SK-N-SH (cell line): ENCODE measurements at regions not wholly inside any gene's neighbourhood (a gene's known extent, or its start where the extent isn't known, plus 50 kb on each side); places are given as distances from the start of the nearest gene placed in this dataset.
A peak's percentile ranks its signal among the peaks of the same experiment; 100 is the strongest.

ENCODE experiments used
- CTCF ChIA-PET: fragments of 300-600, 350-600 bp; formaldehyde crosslinking; extraction: SDS; loops from one replicate; lab custom pipeline; 2021; lab: Yijun Ruan, JAX
- POLR2A ChIA-PET: fragments of 350-600 bp; sonication (Branson Sonifier 250); formaldehyde crosslinking; extraction: SDS; loops from one replicate; lab custom pipeline; 2020; ENCODE audit warnings: antibody characterized with exemption, inconsistent platforms; lab: Yijun Ruan, JAX
- DNase-seq: peaks from one replicate; pipeline ENCODE4 v3.0.0; 2012
- H2AFZ ChIP-seq: fragments of 200-600 bp; sonication (generic); 2 replicates; pipeline ENCODE4 v1.8.1; 2016; ENCODE audit warnings: antibody characterized with exemption, mild to moderate bottlenecking, low read depth
- H3F3A ChIP-seq: fragments of 200-600 bp; sonication (generic); replicated peaks from 2 replicates; pipeline ENCODE3; 2016; ENCODE audit warnings: antibody characterized with exemption, mild to moderate bottlenecking; ENCODE audit not compliant: insufficient read depth
- H3K27ac ChIP-seq, 2 experiments: fragments of 200-500 bp in 1 of 2; fragments of 200-600 bp in 1 of 2; sonication (Bioruptor generic) in 1 of 2; sonication (generic), shearing (Covaris generic) in 1 of 2; 2 replicates each; pipeline versions ENCODE4 v1.5.1 to v1.6.1; 2014 to 2016; ENCODE audit warnings: low read depth in 2 of 2, inconsistent platforms in 1 of 2, low read length in 1 of 2, mild to moderate bottlenecking in 1 of 2, mixed read lengths in 1 of 2
- H3K27me3 ChIP-seq: fragments of 200-600 bp; sonication (generic), shearing (Covaris generic); 2 replicates; pipeline ENCODE4 v1.6.1; 2016; ENCODE audit warnings: mixed run types; ENCODE audit not compliant: insufficient read depth
- H3K36me3 ChIP-seq, 2 experiments: fragments of 200-500 bp in 1 of 2; fragments of 200-600 bp in 1 of 2; sonication (Bioruptor generic) in 1 of 2; sonication (generic) in 1 of 2; replicated peaks in 1 of 2; 2 replicates each; pipeline versions ENCODE3 to v1.5.1; 2014 to 2016; ENCODE audit warnings: low read length in 1 of 2, mild to moderate bottlenecking in 1 of 2; ENCODE audit not compliant: insufficient read depth in 2 of 2, control insufficient read depth in 1 of 2
- H3K4me1 ChIP-seq, 2 experiments: fragments of 200-500 bp in 1 of 2; fragments of 200-600 bp in 1 of 2; sonication (Bioruptor generic) in 1 of 2; sonication (generic), shearing (Covaris generic) in 1 of 2; 2 replicates each; pipeline versions ENCODE4 v1.5.1 to v1.6.1; 2014 to 2016; ENCODE audit warnings: low read depth in 1 of 2, low read length in 1 of 2, mixed run types in 1 of 2; ENCODE audit not compliant: insufficient read depth in 2 of 2, control insufficient read depth in 1 of 2
- H3K4me2 ChIP-seq: fragments of 200-600 bp; sonication (generic), shearing (Covaris generic); 2 replicates; pipeline ENCODE4 v1.6.1; 2017; ENCODE audit warnings: mixed run types
- H3K4me3 ChIP-seq, 2 experiments: fragments of 200-500 bp in 1 of 2; fragments of 200-600 bp in 1 of 2; sonication (Bioruptor generic) in 1 of 2; sonication (generic), shearing (Covaris generic) in 1 of 2; 2 replicates each; pipeline versions ENCODE4 v1.5.1 to v1.8.1; 2014 to 2016; ENCODE audit warnings: low read depth in 2 of 2, inconsistent platforms in 1 of 2, low read length in 1 of 2, mild to moderate bottlenecking in 1 of 2, mixed read lengths in 1 of 2, moderate library complexity in 1 of 2
- H3K79me2 ChIP-seq: fragments of 200-600 bp; sonication (generic); 2 replicates; pipeline ENCODE4 v1.8.1; 2017; ENCODE audit warnings: mild to moderate bottlenecking; ENCODE audit not compliant: insufficient read depth
- H3K9ac ChIP-seq: fragments of 200-600 bp; sonication (generic); 2 replicates; pipeline ENCODE4 v1.6.1; 2017; ENCODE audit warnings: mixed run types
- H3K9me2 ChIP-seq: fragments of 200-600 bp; sonication (generic); 2 replicates; pipeline ENCODE4 v1.6.1; 2017; ENCODE audit warnings: mixed run types
- H3K9me3 ChIP-seq: fragments of 200-600 bp; sonication (generic); 2 replicates; pipeline ENCODE4 v1.6.1; 2017; ENCODE audit warnings: mixed run types, mild to moderate bottlenecking, moderate library complexity
- H4K20me1 ChIP-seq: fragments of 200-600 bp; sonication (generic); 2 replicates; pipeline ENCODE4 v1.6.1; 2017; ENCODE audit warnings: mild to moderate bottlenecking, mixed run types; ENCODE audit not compliant: insufficient read depth
- FOXM1 ChIP-seq: IDR thresholded peaks from 2 replicates; pipeline ENCODE4 v1.4.0; 2012; ENCODE audit warnings: low read depth, mild to moderate bottlenecking
- IRF3 ChIP-seq: fragments of 150-350 bp; IDR thresholded peaks from 2 replicates; pipeline ENCODE4 v1.6.1; 2016; ENCODE audit warnings: mild to moderate bottlenecking, low read depth, low read length
- JUND ChIP-seq: IDR thresholded peaks from 2 replicates; pipeline ENCODE4 v1.4.0; 2012
- MAX ChIP-seq: IDR thresholded peaks from 2 replicates; pipeline ENCODE4 v1.4.0; 2012; ENCODE audit warnings: low read depth
- MXI1 ChIP-seq: IDR thresholded peaks from 2 replicates; pipeline ENCODE4 v1.6.1; 2012; ENCODE audit warnings: mild to moderate bottlenecking, low read depth, low read length, improper control_type of control experiment
- NFIC ChIP-seq: IDR thresholded peaks from 2 replicates; pipeline ENCODE4 v1.4.0; 2012; ENCODE audit warnings: borderline replicate concordance
- RCOR1 ChIP-seq: fragments of 150-350 bp; IDR thresholded peaks from 2 replicates; pipeline ENCODE4 v1.6.1; 2017; ENCODE audit warnings: antibody characterized with exemption, low read length
- RXRA ChIP-seq: IDR thresholded peaks from 2 replicates; pipeline ENCODE4 v1.4.0; 2012; ENCODE audit warnings: low read depth, mild to moderate bottlenecking, borderline replicate concordance
- SIN3A ChIP-seq: IDR thresholded peaks from 2 replicates; pipeline ENCODE4 v1.6.1; 2012; ENCODE audit warnings: low read depth, mild to moderate bottlenecking, low read length, moderate library complexity, borderline replicate concordance
- USF1 ChIP-seq: IDR thresholded peaks from 2 replicates; pipeline ENCODE4 v1.4.0; 2012; ENCODE audit warnings: low read depth, borderline replicate concordance
- WGBS: methylation state at CpG from one replicate; pipeline ENCODE4 v1.1.6; 2017; ENCODE audit warnings: low lambda C conversion rate; 5-methylcytosine and 5-hydroxymethylcytosine counted together

- no peaks in the 10 kb centered on the region for H3K9me2 ChIP-seq
- no peak overlapping the region for H3K27ac ChIP-seq
- no peak overlapping the region for H3K4me3 ChIP-seq
- ChIA-PET POLR2A (no interaction called here), CTCF (no interaction called here)
- no peaks in the 10 kb centered on the region for H3K27me3 ChIP-seq
- H3K79me2 ChIP-seq: no peaks in the 10 kb centered on the region
- WGBS: 59% methylated on average over 2 of the region's 2 CpGs
- H2AFZ ChIP-seq: no peak overlapping the region
- H4K20me1 ChIP-seq: no peaks in the 10 kb centered on the region
- TF ChIP-seq JUND: no peak
- no peak for TF ChIP-seq USF1
- no peak overlapping the region for H3K9ac ChIP-seq
- H3F3A ChIP-seq: no peaks in the 10 kb centered on the region
- H3K4me2 ChIP-seq: no peak overlapping the region
- H3K9me3 ChIP-seq: no peaks in the 10 kb centered on the region
- no peak for DNase-seq
- H3K4me1 ChIP-seq: peaks cover 0 to 9% of the 10 kb centered on the region in 2 experiments; a peak in 2 of 4 replicates
- no peaks in the 10 kb centered on the region for H3K36me3 ChIP-seq
Observed at GRCh38 chr5:74428275-74428674, 212.3 kb downstream of the ENC1 start.

- Histone ChIP-seq H2AFZ (0 out of 2 replicates have a peak overlapping the region, but pooled peaks have one; percentile 22), H3K79me2 (no peaks in the 10 kb centered on the region), H3K4me2 (no peak overlapping the region), H3K27ac (no peak overlapping the region), H3K4me1 (no peaks in the 10 kb centered on the region), H3K9me3 (no peaks in the 10 kb centered on the region), H4K20me1 (no peaks in the 10 kb centered on the region), H3K9me2 (no peaks in the 10 kb centered on the region), H3F3A (no peaks in the 10 kb centered on the region), H3K36me3 (no peaks in the 10 kb centered on the region), H3K27me3 (no peaks in the 10 kb centered on the region), H3K9ac (no peak overlapping the region), H3K4me3 (no peak overlapping the region)
- TF ChIP-seq SIN3A (no peak), IRF3 (no peak), MAX (no peak), FOXM1 (no peak), RCOR1 (no peak), JUND (no peak), RXRA (no peak), MXI1 (no peak), NFIC (no peak)
- CTCF ChIA-PET: no interaction called here
- POLR2A ChIA-PET: no interaction called here
- no peak for DNase-seq
- WGBS: 50% methylated on average over 1 of the region's 1 CpG
Observed at GRCh38 chr5:74426506-74426905, 214.0 kb downstream of the ENC1 start.
